GM19043 (cell line): ENCODE measurements at regions not wholly inside any gene's neighbourhood (a gene's known extent, or its start where the extent isn't known, plus 50 kb on each side); places are given as distances from the start of the nearest gene placed in this dataset.

Experiments used
- ATAC-seq: cut with Tn5 transposase; IDR thresholded peaks from one replicate; pipeline ENCODE4 v1.9.1; 2021; ENCODE audit warnings: low read depth; ENCODE audit not compliant: unreplicated experiment

DNA sequence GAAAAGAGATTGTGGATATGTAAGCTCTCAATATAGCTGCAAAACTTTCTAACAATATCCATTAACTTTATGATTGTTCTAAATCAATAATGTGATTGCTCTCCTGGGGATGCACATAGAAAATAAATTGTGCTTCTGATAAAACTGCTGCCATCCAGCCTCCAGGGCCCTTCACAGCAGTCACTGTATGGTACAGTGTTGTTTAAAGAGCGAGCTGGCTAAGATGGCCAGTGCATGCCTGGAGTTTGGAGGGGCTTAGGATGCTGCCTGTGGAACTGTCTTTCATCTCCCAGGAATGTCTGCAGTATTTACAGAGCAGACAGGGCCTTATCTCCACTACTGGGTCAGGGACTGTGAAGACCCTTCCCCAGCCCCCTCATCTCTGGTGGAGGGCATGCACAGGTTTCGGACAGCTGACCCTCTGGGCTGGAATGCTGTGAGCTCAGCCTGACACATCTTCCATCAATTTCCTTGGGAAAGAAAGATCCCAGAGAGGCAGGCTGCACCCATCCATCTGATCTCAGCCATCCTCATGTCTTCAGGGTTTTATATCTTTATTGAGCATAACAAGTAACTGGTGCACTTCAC, 137.0 kb downstream of the PLPP3 start:
- ATAC-seq = no peak

DNA sequence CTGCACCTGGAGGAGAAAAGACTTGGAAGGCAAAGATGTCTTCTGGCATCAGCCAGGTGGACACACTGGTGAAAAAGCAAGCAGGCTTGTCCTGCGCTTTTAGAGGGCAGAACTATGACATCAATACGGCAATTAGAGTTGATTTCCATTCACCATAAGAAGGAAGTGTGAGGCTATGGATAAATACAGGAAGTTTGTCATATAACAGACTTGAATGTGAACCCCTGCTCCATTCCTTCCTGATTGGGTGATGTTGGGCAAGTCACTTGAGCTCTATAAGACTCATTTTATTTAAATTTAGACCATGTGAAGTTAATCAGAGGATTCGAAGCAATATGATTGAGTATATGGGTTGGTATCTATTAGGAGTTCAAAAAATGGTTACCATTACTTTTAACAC, 137.8 kb downstream of the PLPP3 start:
- no peak for ATAC-seq

DNA sequence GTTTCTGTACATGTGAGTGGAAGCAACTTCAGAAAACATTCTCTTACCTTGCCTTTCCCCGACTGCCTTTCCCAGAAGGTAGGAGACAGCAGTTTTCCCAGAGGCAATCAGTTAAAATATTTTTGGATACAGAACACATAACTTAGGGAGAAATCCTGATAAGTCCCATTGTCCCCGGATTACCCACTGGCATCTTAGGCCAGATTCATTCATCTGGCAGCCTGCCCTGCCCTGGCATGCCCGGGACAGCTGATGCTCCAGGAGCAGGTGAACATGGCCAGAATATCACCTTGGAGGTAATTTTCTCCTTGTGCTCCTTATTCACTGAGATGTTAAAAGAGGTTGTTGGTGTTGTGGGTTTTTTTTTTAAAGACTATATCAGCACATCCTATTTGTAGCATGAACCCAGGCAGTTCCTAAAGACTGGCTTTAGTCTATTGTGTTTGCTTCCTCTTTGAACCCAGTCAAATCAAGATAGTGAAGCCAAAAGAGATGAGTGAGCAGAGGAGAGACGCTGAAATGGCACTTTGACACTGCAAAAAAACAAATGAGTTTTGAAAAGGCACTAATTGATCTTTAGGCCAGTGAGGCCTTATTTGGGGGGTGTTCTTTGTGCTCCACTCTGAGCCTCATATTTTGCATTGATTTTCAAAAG, 139.6 kb downstream of the PLPP3 start:
- no peak for ATAC-seq

DNA sequence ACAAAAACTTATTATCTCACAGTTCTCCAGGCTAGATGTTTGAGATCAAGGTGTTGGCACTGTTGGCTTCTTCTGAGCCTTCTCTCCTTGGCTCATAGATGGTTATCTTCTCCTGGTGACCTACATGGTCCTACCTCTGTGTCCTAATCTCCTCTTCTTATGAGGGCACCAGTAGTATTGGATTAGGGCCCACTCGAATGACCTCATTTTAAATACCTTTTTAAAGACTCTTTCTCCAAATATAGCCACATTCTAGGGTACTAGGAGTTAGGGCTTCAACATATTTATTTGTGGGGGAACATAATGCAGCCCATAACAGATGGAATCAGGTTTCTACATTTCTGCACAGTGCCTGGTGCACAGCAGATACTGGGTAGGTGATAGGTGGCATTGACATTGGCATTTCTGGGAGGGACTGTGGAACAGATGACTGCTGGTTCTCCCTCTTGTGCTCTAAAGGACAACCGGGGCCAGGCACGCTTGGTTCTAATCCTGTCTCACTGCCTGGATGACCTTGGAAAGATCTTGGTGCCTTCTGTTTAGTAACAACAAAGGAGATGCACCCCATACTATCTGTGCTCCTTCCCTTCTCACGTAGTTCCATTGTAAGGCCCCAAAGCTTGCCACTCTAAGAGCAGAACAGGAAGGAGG, 140.3 kb downstream of the PLPP3 start:
- no peak for ATAC-seq

DNA sequence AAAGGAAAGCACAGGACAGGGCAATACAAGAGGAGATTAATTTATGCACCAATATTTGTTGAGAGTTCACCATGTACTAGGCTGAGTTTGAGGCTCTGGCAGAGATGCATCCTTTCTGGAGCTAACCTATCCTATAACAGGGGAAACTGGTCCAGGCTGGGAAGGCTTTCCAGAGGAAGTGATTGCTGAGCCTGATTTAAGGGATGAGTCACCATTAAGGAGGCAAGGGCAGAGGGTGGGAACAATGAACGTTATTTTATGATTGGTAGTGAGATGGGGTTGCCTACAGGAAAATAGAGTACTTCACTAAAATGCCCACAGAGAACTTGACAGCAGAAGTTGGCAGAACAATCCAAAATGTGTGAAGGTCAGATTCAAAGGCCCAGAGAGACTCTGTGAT, 141.4 kb downstream of the PLPP3 start:
- no peak for ATAC-seq

DNA sequence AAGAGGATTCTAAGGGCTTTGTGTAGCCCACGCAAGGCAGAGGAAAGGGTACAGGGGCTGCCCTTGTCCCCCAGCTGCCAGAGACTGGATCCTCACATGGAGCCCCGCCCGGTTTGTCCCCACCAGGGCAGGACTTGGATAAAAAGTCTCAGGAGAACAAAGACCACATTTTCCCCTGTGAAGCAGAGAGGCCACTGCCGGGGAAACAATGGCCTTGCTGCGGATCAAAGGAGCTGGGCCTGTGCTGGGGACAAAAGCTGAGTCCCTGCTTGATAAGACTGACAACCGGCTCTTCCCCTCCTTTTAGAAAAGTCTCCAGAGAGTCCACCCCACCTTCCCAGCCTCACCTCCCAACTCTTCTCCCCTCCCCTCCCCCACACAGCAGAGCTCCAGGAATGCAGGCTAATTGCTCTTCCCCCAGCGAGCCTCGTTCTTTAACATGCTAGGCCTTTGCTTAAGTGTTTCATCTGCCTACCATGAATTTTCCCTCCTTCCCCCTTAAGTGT, 142.4 kb downstream of the PLPP3 start:
- ATAC-seq = no peak

DNA sequence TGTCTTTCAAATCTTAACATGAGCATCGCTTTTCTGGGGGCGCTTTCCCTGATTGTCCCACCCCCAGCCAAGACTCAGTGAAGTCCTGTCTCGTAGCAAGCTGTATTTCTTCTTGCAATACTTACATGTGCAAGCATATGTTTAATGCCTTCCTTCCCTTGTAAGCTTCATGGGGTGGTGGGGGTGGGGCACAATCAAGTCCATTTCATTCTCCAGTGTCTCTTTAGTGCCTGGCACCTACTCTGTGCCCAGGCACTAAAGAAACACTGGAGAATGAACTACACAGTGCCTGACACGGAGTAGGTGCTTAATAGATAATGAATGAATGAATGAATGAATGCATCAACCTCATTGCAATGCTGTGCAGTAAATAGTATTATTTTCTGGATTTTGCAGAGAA, 143.1 kb downstream of the PLPP3 start:
- ATAC-seq = no peak

DNA sequence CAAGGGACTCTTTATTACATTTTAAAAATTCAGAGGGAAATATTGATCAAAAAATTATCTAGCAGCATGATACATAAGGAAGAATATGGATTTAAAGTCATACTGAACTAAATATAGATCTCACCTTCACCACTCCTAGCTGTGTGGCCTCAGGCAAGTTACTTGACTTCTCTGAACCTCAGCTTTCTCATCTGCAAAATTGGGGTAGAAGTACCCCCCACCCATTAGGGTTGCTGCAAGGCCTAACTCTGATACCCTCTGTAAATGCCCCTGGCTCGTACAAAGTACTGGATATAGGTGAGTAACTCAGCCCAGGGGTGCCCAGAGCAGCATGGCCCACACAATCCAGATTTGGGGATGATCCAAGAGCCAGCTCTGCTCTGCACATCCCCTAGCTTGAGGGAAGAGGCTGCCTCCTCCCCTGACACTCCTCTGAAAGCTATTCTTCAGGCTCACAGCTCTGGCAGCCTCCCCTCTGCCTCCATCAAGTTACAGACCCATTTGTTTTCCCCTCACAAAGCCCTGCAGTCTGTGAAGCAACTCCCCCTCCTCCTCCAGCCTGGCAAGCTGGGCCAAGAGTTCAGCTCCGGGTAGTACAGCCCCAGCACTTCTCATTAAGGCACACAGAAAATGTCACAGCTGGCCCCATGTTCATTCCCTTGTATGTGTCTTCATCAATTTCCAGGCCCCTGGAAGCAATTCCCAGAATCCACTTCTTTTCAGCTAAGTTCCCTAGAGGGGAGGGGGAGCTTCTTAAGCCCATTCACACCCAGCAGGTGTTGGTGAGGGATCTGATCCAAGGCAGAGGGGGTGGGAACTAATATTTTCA, 143.7 kb downstream of the PLPP3 start:
- ATAC-seq = no peak

DNA sequence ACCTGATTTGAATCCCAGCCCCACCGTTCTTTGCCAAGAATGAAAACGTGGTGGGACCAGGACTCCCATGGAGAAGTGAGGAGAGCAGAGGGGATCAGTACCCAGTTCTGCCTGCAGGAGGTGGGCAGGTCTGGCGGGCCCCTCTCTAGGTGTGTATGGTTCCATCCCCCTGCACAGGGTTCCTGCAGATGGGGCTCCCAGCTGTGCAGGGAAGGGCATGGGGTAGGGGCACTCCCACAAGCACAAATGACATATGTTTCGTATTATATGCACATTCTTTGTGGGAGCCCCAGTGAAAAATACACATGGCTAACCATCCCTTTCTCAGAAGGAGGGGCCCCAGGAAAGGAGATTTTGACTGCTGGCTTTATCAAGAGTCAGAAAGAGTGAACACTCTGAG, 144.6 kb downstream of the PLPP3 start:
- no peak for ATAC-seq

DNA sequence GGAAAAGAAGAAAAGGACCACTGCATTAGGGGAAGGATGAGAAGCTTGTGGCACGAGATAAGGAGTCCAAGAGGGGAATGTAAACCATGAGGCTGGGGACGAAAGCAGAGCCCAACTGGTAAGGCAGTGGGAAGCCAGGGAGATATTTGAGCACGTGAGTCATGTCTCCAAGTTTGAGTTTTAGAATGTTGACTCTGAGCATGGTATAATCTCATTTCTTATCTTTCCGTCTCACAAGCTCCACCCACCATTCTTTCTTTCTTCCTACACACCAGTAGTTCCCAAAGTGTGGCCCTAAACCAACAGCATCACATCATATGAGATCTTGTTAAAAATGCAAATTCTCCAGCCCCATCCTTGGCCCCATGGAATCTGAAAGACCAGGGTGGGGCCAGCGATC, 145.3 kb downstream of the PLPP3 start:
- no peak for ATAC-seq

DNA sequence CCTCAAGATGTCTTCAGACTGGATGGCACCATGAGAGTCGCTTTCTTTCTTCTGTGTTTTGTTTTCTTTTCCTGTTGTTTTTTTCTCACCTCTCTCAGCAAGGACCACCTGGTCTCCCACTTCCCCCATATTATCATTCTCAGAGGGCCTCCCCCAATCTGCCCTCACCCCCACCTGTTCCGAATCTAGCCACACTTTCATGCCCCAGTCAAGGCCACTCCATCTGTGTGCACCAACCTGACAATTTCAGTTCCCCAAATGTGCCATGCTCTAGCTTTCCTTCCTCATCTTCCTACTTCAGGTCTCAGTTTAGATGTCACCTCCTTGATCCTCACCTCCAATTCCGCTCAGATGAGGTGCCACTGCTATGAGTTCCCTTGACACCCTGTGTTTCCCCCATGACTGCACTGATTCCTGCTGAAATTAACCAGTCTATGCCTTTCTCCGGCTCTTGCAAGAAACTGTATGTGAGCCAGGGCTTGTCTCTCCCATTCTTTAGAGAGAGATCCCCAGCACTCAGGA, 146.2 kb downstream of the PLPP3 start:
- no peak for ATAC-seq

DNA sequence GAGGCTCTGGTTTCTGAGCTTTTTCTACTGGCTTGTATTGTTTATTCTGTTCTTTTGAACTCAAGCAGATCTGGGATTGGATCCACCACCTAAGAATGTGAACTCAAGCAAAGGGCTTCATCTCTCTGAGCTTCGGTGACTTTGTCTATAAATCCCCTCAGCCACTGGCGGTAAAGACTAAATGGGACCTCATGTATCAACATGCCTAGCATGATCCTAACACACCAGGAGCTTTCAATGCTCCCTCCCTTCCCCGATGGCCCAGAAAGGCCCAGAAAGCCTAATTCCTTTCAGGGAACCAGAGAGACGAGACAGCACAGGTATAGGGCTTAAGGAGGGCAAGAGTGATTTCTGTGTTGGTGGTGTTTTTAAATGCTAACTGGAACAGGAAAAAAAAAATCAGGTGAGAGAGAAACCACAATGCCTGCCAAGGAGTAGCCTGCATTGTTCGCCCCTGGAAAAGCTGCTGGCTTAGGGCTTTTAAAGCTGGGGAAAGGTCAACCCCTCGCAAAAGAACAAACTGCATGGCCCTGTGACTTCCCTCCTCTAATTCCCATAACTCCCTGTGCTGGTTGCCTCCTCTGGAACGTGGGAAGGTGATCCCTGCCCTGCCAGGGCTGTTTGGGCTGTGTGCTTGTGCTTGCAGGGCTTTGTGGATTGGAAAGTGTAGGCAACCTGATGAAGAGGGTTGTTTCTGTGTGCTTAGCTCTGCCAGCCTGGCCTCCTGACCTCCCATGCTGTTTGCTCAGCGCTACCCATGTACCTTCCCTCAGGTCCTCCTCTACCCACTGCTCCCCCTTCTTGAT, 147.0 kb downstream of the PLPP3 start:
- ATAC-seq = no peak

DNA sequence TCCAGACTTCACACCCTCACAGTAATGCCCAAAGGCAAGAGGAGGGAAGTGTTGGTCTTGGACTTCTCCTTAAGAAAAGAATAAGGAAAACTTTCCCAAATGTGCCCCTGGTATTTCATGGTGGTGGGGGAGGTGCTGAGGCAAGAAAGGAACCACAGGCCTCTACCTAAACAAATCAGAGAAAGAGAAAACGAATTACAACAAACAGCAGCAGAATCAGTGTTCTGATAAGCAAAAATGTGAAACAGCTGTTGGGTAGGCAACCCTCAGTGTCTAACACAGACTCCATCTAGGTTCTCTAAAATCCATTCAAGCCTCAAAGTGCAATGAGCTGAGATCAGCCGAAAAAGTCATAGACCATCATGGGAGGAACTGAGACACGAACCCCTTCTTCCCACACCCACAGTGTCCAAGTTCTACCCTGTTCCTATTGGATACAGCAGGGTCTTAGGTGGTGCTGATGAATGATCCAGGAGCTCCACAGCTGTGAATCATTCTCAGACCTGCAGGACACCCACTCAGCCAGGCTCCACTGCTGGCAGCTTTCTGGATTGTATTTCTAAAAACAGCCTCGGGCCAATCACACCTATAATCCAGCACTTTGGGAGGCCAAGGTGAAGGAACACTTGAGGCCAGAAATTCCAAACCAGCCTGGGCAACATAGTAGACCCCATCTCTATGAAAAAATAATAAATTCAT, 149.1 kb downstream of the PLPP3 start:
- ATAC-seq = no peak

DNA sequence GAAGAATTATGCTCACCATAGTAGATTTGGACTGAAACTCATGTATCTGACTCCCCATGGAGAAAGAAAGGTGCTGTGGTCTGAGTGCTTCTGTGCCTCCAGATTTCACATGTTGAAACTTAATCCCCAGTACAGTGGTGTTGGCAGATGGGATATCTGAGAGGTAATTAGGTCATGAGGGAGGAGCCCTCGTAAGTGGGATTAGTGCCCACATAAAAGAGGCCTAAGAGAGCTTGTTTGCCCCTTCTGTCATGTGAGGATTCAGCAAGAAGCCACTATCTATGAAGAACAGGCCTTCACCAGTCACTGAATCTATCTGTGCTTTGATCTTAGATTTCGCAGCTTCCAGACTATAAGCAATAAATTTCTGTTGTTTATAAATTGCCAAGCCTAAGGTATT, 150.1 kb downstream of the PLPP3 start:
- no peak for ATAC-seq

DNA sequence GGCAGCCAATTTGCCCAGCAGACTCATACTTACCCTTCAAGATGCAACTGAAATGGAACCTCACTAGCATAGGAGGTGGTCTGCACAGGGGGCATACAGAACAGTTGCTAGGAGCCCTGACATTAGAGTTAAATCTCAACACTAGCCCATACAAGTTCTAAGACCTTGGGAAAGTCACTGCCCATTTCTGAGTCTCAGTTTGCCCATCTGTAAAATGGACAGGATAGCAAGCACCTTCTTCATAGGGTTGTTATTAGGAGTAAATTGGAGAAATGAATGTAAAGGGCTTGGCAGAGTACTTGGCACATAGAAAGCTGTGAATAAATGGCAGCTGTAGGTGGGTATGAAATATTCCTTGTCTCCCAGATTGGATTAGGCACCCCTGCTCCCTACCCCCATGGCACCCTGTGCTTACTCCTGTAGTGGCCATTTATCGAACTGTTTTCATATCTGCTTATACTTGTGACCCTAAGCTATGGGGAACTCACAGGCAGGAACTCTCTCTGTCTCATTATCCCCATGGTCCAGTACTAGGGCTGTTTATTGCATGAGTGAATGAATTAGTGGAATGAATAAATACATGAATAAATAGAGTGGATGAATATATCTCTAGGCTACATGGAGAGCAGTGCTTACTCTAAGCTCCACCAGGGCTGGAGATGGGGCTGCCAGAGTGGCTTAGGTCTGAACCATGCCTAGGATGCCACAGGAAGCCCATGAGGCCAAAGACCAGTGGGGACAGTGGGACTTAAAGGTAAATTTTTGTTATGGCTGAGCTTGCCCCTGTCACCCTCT, 152.6 kb downstream of the PLPP3 start:
- ATAC-seq = no peak

DNA sequence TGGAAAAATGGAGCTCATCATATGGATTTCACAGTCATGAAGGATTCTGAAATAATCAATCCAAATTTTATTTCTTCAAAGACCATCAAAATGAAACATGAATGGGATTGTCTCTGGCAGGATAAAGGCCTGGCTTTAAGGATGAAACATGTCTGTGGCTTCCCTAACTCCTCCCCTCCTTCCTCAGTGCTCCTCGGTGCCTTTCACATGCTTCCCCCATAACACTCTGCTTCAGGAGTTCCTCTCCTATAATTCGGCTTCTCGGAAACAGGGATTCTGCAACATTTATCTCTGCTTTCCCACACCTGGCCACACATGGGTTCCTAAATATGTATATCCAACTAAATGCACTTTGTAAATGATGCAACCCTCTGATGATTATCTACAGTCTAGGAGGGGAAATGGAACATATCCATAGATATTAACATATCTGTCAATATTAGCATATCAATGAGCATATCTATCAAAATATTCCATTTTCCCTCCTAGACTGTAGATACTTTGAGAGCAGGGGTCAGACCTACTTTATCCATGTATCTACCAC, 153.8 kb downstream of the PLPP3 start:
- ATAC-seq = no peak

DNA sequence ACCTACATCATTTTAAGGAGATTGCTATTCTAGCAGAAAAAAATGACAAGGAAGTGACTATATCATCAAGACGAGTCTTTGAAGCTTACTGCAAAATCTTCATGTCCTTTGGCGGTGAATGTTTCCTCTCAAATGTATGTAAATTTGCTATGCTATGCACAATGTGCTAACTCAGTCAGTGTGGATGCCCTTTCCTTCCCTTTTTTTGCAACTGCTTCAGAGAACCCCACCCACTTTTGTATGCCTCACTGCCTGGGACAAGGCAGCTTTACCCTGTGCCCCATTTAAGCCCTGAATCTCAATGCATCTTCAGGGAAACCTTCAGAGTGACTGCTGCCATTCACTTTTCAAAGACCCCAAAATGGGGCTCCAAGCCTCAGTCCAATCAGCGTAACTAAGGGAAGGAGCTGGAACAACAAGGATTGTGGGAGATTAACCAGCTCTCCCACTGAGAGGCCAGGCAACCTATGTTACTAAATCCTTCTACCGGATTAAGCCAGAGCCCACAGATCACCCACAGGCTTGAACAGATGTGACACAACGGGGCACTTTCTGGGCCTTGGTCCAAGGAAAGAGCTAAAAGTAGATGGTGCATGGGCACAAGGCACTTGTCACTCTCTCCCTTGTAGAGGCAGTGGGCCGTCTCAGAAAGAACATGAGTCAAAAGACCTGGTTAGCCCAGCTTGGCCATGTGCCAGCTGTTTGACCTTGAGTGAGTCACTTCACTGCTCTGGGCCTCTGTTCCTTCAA, 154.4 kb downstream of the PLPP3 start:
- ATAC-seq = no peak

DNA sequence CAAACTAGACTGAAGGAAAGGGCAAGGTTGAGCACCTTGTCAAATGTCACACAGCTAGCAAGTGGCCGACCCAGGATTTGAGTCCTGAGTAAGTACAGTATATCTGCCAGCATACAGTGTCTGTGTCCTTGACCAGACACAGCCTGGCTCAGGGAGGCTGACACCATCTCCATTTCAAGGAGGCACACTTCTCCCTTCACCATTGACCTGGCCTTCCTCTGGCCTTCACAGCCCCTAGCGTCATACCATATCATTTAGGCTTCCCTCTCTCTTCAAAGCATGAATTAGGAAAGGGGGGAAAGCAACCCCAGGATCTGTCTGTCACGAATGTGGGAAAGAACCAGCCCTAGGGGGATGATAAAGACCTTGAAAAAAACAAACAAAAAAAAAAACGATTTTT, 155.6 kb downstream of the PLPP3 start:
- ATAC-seq = no peak
